ENCODE measurements at regions not wholly inside any gene's neighbourhood (a gene's known extent, or its start where the extent isn't known, plus 50 kb on each side); places are given as distances from the start of the nearest gene placed in this dataset.

DNA sequence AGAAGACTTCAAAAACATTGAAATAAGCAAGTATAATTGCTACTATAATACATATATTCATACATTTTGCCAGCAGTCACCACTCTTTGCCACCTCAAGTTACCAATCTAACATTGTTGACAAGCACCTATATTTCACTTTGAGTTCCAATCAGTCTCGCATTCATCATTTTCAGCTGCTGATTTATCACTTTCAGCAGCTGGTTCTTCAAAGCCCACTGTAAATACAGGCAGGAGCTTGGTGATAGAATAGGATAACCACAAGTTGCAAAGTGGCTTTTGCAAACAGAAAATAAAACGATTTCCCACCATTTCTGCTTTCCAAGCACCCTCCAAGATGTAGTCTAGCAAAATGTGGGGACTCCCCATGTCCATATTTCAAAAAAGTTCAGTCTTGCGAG lies 114.2 kb upstream of the ITGA1 start:
- no peaks in the 10 kb centered on the region for H4K20me1 ChIP-seq (ENCODE audit: insufficient read depth)
- no peaks in the 10 kb centered on the region for H3K27me3 ChIP-seq (ENCODE audit: insufficient read depth)
- peaks cover 0 to 5% of the 10 kb centered on the region in 2 experiments; a peak in 2 of 4 replicates for H3K4me1 ChIP-seq (ENCODE audit: control insufficient read depth in 1 of 2, insufficient read depth in 2 of 2, low read depth in 1 of 2, low read length in 1 of 2)
- DNase-seq, result no peak
- H3K9ac ChIP-seq, result no peak overlapping the region
- WGBS (ENCODE audit: low lambda C conversion rate), result 82% methylated on average over 3 of the region's 3 CpGs
- H3K27ac ChIP-seq (ENCODE audit: low read depth in 2 of 2, low read length in 1 of 2), result no peak overlapping the region
- POLR2A ChIA-PET, result no interaction called here
- H2AFZ ChIP-seq (ENCODE audit: low read depth), result no peak overlapping the region
- no peaks in the 10 kb centered on the region for H3K79me2 ChIP-seq (ENCODE audit: insufficient read depth)
- no peak for TF ChIP-seq SMC3 (IDR thresholded peaks at IDR 0.05; ENCODE audit: low read depth, low read length)
- TF ChIP-seq TAF1 (IDR thresholded peaks at IDR 0.05; ENCODE audit: borderline replicate concordance, low read depth, low read length), result no peak
- TF ChIP-seq EZH2phosphoT487 (IDR thresholded peaks at IDR 0.05; ENCODE audit: borderline replicate concordance, low read depth), result no peak
- no peak for TF ChIP-seq TEAD4 (IDR thresholded peaks at IDR 0.05; ENCODE audit: borderline replicate concordance, insufficient read depth)
- TF ChIP-seq, protein P1, sequence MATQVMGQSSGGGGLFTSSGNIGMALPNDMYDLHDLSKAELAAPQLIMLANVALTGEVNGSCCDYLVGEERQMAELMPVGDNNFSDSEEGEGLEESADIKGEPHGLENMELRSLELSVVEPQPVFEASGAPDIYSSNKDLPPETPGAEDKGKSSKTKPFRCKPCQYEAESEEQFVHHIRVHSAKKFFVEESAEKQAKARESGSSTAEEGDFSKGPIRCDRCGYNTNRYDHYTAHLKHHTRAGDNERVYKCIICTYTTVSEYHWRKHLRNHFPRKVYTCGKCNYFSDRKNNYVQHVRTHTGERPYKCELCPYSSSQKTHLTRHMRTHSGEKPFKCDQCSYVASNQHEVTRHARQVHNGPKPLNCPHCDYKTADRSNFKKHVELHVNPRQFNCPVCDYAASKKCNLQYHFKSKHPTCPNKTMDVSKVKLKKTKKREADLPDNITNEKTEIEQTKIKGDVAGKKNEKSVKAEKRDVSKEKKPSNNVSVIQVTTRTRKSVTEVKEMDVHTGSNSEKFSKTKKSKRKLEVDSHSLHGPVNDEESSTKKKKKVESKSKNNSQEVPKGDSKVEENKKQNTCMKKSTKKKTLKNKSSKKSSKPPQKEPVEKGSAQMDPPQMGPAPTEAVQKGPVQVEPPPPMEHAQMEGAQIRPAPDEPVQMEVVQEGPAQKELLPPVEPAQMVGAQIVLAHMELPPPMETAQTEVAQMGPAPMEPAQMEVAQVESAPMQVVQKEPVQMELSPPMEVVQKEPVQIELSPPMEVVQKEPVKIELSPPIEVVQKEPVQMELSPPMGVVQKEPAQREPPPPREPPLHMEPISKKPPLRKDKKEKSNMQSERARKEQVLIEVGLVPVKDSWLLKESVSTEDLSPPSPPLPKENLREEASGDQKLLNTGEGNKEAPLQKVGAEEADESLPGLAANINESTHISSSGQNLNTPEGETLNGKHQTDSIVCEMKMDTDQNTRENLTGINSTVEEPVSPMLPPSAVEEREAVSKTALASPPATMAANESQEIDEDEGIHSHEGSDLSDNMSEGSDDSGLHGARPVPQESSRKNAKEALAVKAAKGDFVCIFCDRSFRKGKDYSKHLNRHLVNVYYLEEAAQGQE (IDR thresholded peaks at IDR 0.05; ENCODE audit: low read depth, low read length), result no peak
- TF ChIP-seq CHD2 (IDR thresholded peaks at IDR 0.05; ENCODE audit: low read length, partially characterized antibody), result no peak
- TF ChIP-seq GABPA (IDR thresholded peaks at IDR 0.05; ENCODE audit: low read depth), result no peak
- no peak for TF ChIP-seq SIN3A (IDR thresholded peaks at IDR 0.05; ENCODE audit: borderline replicate concordance, low read depth, low read length)
- TF ChIP-seq FOXJ3 (CRISPR knock-in tag; IDR thresholded peaks at IDR 0.05), result no peak
- no peak for TF ChIP-seq RXRA (IDR thresholded peaks at IDR 0.05; ENCODE audit: borderline replicate concordance, low read depth)
- no peak for TF ChIP-seq RCOR1 (IDR thresholded peaks at IDR 0.05; ENCODE audit: low read length)
- TF ChIP-seq NRF1 (IDR thresholded peaks at IDR 0.05; ENCODE audit: low read depth, low read length), result no peak
- TF ChIP-seq, protein P2, sequence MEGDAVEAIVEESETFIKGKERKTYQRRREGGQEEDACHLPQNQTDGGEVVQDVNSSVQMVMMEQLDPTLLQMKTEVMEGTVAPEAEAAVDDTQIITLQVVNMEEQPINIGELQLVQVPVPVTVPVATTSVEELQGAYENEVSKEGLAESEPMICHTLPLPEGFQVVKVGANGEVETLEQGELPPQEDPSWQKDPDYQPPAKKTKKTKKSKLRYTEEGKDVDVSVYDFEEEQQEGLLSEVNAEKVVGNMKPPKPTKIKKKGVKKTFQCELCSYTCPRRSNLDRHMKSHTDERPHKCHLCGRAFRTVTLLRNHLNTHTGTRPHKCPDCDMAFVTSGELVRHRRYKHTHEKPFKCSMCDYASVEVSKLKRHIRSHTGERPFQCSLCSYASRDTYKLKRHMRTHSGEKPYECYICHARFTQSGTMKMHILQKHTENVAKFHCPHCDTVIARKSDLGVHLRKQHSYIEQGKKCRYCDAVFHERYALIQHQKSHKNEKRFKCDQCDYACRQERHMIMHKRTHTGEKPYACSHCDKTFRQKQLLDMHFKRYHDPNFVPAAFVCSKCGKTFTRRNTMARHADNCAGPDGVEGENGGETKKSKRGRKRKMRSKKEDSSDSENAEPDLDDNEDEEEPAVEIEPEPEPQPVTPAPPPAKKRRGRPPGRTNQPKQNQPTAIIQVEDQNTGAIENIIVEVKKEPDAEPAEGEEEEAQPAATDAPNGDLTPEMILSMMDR (IDR thresholded peaks at IDR 0.05), result no peak
- TF ChIP-seq, protein P3, sequence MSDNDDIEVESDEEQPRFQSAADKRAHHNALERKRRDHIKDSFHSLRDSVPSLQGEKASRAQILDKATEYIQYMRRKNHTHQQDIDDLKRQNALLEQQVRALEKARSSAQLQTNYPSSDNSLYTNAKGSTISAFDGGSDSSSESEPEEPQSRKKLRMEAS (IDR thresholded peaks at IDR 0.05; ENCODE audit: low read depth), result no peak
- TF ChIP-seq RAD21 (IDR thresholded peaks at IDR 0.05; ENCODE audit: low read length), result no peak
- TF ChIP-seq, protein P4, sequence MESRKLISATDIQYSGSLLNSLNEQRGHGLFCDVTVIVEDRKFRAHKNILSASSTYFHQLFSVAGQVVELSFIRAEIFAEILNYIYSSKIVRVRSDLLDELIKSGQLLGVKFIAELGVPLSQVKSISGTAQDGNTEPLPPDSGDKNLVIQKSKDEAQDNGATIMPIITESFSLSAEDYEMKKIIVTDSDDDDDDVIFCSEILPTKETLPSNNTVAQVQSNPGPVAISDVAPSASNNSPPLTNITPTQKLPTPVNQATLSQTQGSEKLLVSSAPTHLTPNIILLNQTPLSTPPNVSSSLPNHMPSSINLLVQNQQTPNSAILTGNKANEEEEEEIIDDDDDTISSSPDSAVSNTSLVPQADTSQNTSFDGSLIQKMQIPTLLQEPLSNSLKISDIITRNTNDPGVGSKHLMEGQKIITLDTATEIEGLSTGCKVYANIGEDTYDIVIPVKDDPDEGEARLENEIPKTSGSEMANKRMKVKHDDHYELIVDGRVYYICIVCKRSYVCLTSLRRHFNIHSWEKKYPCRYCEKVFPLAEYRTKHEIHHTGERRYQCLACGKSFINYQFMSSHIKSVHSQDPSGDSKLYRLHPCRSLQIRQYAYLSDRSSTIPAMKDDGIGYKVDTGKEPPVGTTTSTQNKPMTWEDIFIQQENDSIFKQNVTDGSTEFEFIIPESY (IDR thresholded peaks at IDR 0.05; ENCODE audit: borderline replicate concordance, low read depth), result no peak
- TF ChIP-seq, protein P5, sequence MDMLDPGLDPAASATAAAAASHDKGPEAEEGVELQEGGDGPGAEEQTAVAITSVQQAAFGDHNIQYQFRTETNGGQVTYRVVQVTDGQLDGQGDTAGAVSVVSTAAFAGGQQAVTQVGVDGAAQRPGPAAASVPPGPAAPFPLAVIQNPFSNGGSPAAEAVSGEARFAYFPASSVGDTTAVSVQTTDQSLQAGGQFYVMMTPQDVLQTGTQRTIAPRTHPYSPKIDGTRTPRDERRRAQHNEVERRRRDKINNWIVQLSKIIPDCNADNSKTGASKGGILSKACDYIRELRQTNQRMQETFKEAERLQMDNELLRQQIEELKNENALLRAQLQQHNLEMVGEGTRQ (IDR thresholded peaks at IDR 0.05; ENCODE audit: borderline replicate concordance, low read depth, low read length), result no peak
- TF ChIP-seq MXI1 (IDR thresholded peaks at IDR 0.05; ENCODE audit: low read depth, low read length), result no peak
- no peak for TF ChIP-seq ELF1 (IDR thresholded peaks at IDR 0.05)
- CTCF ChIA-PET, result interaction anchor here (0.7 to 1.4 kb wide), 2 partner anchors 14 to 52 kb away, joined by 3 to 4 read pairs; no protein-coding TSS in a partner anchor
- H3K36me3 ChIP-seq (replicated peaks in 1 of 2; ENCODE audit: control insufficient read depth in 1 of 2, insufficient read depth in 2 of 2, low read length in 1 of 2), result no peaks in the 10 kb centered on the region
- H3K9me2 ChIP-seq, result no peaks in the 10 kb centered on the region
- no peak overlapping the region for H3K4me3 ChIP-seq (ENCODE audit: low read depth in 2 of 2, low read length in 1 of 2)
- H3K4me2 ChIP-seq, result no peak overlapping the region
- no peaks in the 10 kb centered on the region for H3K9me3 ChIP-seq
- peaks cover 13% of the 10 kb centered on the region for H3F3A ChIP-seq (replicated peaks; ENCODE audit: insufficient read depth)
